K562 (cell line): ENCODE measurements at regions not wholly inside any gene's neighbourhood (a gene's known extent, or its start where the extent isn't known, plus 50 kb on each side); places are given as distances from the start of the nearest gene placed in this dataset.

Source experiments
- ARHGAP35 ChIP-seq: fragments of 450-650 bp; IDR thresholded peaks from 2 replicates; pipeline ENCODE4 v1.6.1; 2018; ENCODE audit not compliant: partially characterized antibody
- ARID1B ChIP-seq: fragments of 450-650 bp; IDR thresholded peaks from 2 replicates; pipeline ENCODE4 v1.6.1; 2016; ENCODE audit warnings: antibody characterized with exemption, mild to moderate bottlenecking, inconsistent platforms
- C11orf30 ChIP-seq: fragments of 450-650 bp; IDR thresholded peaks from 2 replicates; pipeline ENCODE4 v1.6.1; 2016; ENCODE audit warnings: low read depth, mild to moderate bottlenecking
- CREB3L1 ChIP-seq: fragments of 450-650 bp; IDR thresholded peaks from 2 replicates; pipeline ENCODE4 v1.6.1; 2014; ENCODE audit warnings: low read depth, mild to moderate bottlenecking, moderate library complexity, borderline replicate concordance
- CREB5 ChIP-seq: fragments of 250-450 bp; sonication (Bioruptor Pico); IDR thresholded peaks from 2 replicates; pipeline ENCODE4 v1.5.0; 2020; ENCODE audit warnings: mild to moderate bottlenecking
- GABPA ChIP-seq: fragments of 200-800 bp; sonication (Bioruptor generic); conservative IDR thresholded peaks from 2 replicates; pipeline ENCODE4 v1.6.1; 2016; ENCODE audit warnings: low read depth, missing genetic modification characterization, missing compliant biosample characterization
- HNRNPLL ChIP-seq: fragments of 200-400 bp; formaldehyde crosslinking; IDR thresholded peaks from 2 replicates; pipeline ENCODE4 v1.6.1; 2017; ENCODE audit warnings: low read length, low read depth, mild to moderate bottlenecking; ENCODE audit not compliant: poor library complexity, severe bottlenecking
- KDM2B ChIP-seq: fragments of 250-450 bp; sonication (Bioruptor Pico); IDR thresholded peaks from 2 replicates; pipeline ENCODE4 v1.8.0; 2021; ENCODE audit warnings: mild to moderate bottlenecking, moderate library complexity
- NFXL1 ChIP-seq: fragments of 450-650 bp; formaldehyde crosslinking; IDR thresholded peaks from 2 replicates; pipeline ENCODE4 v1.4.0; 2021; ENCODE audit warnings: mild to moderate bottlenecking
- NONO ChIP-seq, 2 experiments: fragments of 200-400 bp in 1 of 2; fragments of 450-650 bp in 1 of 2; formaldehyde crosslinking in 1 of 2; IDR thresholded peaks; 2 replicates each; pipeline ENCODE4 v1.6.1; 2017; ENCODE audit warnings: low read depth in 2 of 2, mild to moderate bottlenecking in 2 of 2, moderate library complexity in 2 of 2, low read length in 1 of 2
- NR2C2 ChIP-seq, 2 experiments: fragments of 200-800 bp in 1 of 2; sonication (Bioruptor generic) in 1 of 2; sonication (generic) in 1 of 2; formaldehyde crosslinking in 1 of 2; IDR thresholded peaks; 2 replicates each; pipeline versions ENCODE4 v1.6.1 to v1.8.0; 2016 to 2022; ENCODE audit warnings: mild to moderate bottlenecking in 1 of 2, missing compliant biosample characterization in 1 of 2, missing genetic modification characterization in 1 of 2, missing genetic modification reagents in 1 of 2
- NRF1 ChIP-seq, 2 experiments: fragments of 450-650 bp; IDR thresholded peaks in 1 of 2; conservative IDR thresholded peaks in 1 of 2; 2 replicates each; pipeline ENCODE4 v1.6.1; 2014; ENCODE audit warnings: mild to moderate bottlenecking in 2 of 2
- OTX1 ChIP-seq: fragments of 450-650 bp; formaldehyde crosslinking; IDR thresholded peaks from 2 replicates; pipeline ENCODE4 v1.4.0; 2022; ENCODE audit warnings: mild to moderate bottlenecking
- PHB2 ChIP-seq: fragments of 450-650 bp; IDR thresholded peaks from 2 replicates; pipeline ENCODE4 v1.6.1; 2017; ENCODE audit warnings: low read depth
- POLR2A ChIP-seq: fragments of 450-650 bp; conservative IDR thresholded peaks from 2 replicates; pipeline ENCODE4 v1.6.1; 2016
- RHOXF2B ChIP-seq: fragments of 250-450 bp; sonication (Bioruptor Pico); conservative IDR thresholded peaks from 2 replicates; pipeline ENCODE4 v1.5.1; 2021
- SNRNP70 ChIP-seq: fragments of 200-400 bp; formaldehyde crosslinking; optimal IDR thresholded peaks from 2 replicates; pipeline ENCODE3; 2017; ENCODE audit warnings: low read depth, low read length
- TARDBP ChIP-seq: fragments of 450-650 bp; IDR thresholded peaks from 2 replicates; pipeline ENCODE4 v1.6.1; 2016
- USF1 ChIP-seq: sonication (generic); formaldehyde crosslinking; IDR thresholded peaks from 2 replicates; pipeline ENCODE4 v1.9.0; 2022; ENCODE audit warnings: mild to moderate bottlenecking, missing genetic modification reagents
- ZNF41 ChIP-seq: fragments of 250-450 bp; sonication (Bioruptor Pico); conservative IDR thresholded peaks from 2 replicates; pipeline ENCODE4 v1.4.0; 2020; ENCODE audit warnings: mild to moderate bottlenecking
- ZNF449 ChIP-seq: fragments of 250-450 bp; sonication (Bioruptor Pico); IDR thresholded peaks from 2 replicates; pipeline ENCODE4 v1.8.0; 2022; ENCODE audit warnings: moderate library complexity, mild to moderate bottlenecking, inconsistent platforms
- ZNF584 ChIP-seq: fragments of 200-800 bp; sonication (Bioruptor generic); IDR thresholded peaks from 2 replicates; pipeline ENCODE4 v1.6.1; 2016; ENCODE audit warnings: low read depth, mild to moderate bottlenecking, missing genetic modification characterization, missing compliant biosample characterization
- ZNF780A ChIP-seq: fragments of 250-450 bp; sonication (Bioruptor Pico); IDR thresholded peaks from 2 replicates; pipeline ENCODE4 v1.5.0; 2021; ENCODE audit warnings: mild to moderate bottlenecking

GRCh38 chr9:129406278-129407225 lies 214.3 kb downstream of the C9orf50 start (continued):
- TF ChIP-seq HNRNPLL (peak; percentile 37), RHOXF2B (no peak), ZNF449 (CRISPR knock-in tag) (no peak), CREB5 (no peak), CREB3L1 (no peak), ARHGAP35 (no peak), TARDBP (no peak), ZNF41 (CRISPR knock-in tag) (no peak), GABPA (tag) (peak; percentile 67), POLR2A (peak; percentile 86), ARID1B (peak; percentile 74), USF1 (peak; percentile 67), KDM2B (CRISPR knock-in tag) (no peak), NR2C2 (CRISPR knock-in tag; IDR thresholded peaks at IDR 0.05) (peak; percentile 80), NR2C2 (tag; IDR thresholded peaks at IDR 0.05) (peak; percentile 81), NRF1 (conservative IDR thresholded peaks at IDR 0.05 in 1 of 2, IDR thresholded peaks at IDR 0.05 in 1 of 2) (peak; percentile 40 to 59), ZNF780A (CRISPR knock-in tag) (no peak), SNRNP70 (no peak), PHB2 (no peak), OTX1 (CRISPR knock-in tag) (peak; percentile 76; the same call in 1 of the 2 replicates), ZNF584 (CRISPR knock-in tag) (no peak), C11orf30 (no peak), NONO (IDR thresholded peaks at IDR 0.05; ENCODE audit: low read depth in 2 of 2, low read length in 1 of 2) (no peak), NFXL1 (CRISPR knock-in tag) (no peak)
